Large intestine (tissue), 3 donors: ENCODE measurements at regions not wholly inside any gene's neighbourhood (a gene's known extent, or its start where the extent isn't known, plus 50 kb on each side); places are given as distances from the start of the nearest gene placed in this dataset.

ENCODE experiments used
- DNase-seq, 2 donors: peaks; one replicate each; pipeline versions ENCODE4 v3.0.0 to v3.0.0-alpha.2; 2013
- H3K27ac ChIP-seq: one replicate; pipeline ENCODE4 v1.5.1; 2013; ENCODE audit warnings: low read length
- H3K27me3 ChIP-seq: 2 replicates; pipeline ENCODE4 v1.6.1; 2013; ENCODE audit warnings: low read length; ENCODE audit not compliant: control insufficient read depth, insufficient read depth
- H3K36me3 ChIP-seq: 2 replicates; pipeline ENCODE4 v1.6.1; 2013; ENCODE audit warnings: low read length; ENCODE audit not compliant: control insufficient read depth, insufficient read depth
- H3K4me1 ChIP-seq: one replicate; pipeline ENCODE4 v1.6.1; 2013; ENCODE audit warnings: low read length; ENCODE audit not compliant: control insufficient read depth, insufficient read depth
- H3K4me3 ChIP-seq: one replicate; pipeline ENCODE4 v1.5.1; 2013; ENCODE audit warnings: low read length
- H3K9me3 ChIP-seq: one replicate; pipeline ENCODE4 v1.6.1; 2013; ENCODE audit warnings: mild to moderate bottlenecking, low read depth, low read length, moderate library complexity; ENCODE audit not compliant: control insufficient read depth
- WGBS: methylation state at CpG from one replicate; pipeline ENCODE4 v1.1.5; 2013; ENCODE audit warnings: low lambda C conversion rate; ENCODE audit not compliant: insufficient coverage; 5-methylcytosine and 5-hydroxymethylcytosine counted together

DNA sequence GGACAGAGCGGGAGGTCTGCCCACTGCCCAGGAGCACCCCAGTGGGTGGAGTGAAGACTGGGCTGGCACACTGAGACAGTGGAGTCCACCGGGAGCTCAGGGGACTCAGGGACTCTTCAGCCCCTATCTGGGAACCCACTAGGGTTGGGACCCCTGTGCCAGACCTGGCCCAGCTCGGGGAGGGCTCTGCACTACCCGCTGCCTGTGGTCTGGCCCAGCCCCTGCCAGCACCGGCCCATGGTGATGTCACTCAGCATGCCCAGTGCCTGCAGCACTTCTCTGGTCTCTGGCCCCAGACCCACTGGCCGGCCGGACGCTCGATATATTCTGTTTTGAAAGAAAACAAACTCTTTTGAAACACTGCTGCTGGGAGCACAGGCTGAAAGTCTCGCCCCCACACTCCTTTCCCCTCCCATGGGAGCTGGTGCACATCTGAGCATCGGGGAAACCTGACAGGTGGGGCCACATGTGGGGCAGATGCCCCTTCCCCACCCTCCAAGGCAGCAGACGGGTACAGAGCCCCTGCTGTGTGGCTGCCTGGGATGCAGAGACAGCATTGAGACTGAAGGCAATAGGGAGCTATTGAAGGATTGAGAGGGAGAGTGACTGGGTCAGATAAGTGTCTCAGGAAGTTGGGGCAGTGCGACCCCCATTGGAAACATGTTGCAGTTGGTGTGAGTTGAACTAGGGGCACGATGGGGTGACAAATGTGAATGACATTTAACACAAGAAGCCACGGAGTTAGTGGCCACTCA, 62.9 kb downstream of the MYEOV start:
- 80% methylated on average over 2 of the region's 15 CpGs for WGBS
- Histone ChIP-seq H3K27me3 (no peaks in the 10 kb centered on the region), H3K27ac (no peak overlapping the region), H3K4me1 (no peaks in the 10 kb centered on the region), H3K9me3 (no peaks in the 10 kb centered on the region), H3K4me3 (no peak overlapping the region), H3K36me3 (no peaks in the 10 kb centered on the region)
- no peak for DNase-seq

- H3K4me1 ChIP-seq, result no peaks in the 10 kb centered on the region
- no peaks in the 10 kb centered on the region for H3K36me3 ChIP-seq
- no peaks in the 10 kb centered on the region for H3K27me3 ChIP-seq
- no peak overlapping the region for H3K4me3 ChIP-seq
- no peak overlapping the region for H3K27ac ChIP-seq
- no CpG with 5 or more reads among the region's 18 CpGs for WGBS
- no peak for DNase-seq
- H3K9me3 ChIP-seq, result no peaks in the 10 kb centered on the region
Measured at GRCh38 chr11:69357458-69358397, 63.8 kb downstream of the MYEOV start.

DNA sequence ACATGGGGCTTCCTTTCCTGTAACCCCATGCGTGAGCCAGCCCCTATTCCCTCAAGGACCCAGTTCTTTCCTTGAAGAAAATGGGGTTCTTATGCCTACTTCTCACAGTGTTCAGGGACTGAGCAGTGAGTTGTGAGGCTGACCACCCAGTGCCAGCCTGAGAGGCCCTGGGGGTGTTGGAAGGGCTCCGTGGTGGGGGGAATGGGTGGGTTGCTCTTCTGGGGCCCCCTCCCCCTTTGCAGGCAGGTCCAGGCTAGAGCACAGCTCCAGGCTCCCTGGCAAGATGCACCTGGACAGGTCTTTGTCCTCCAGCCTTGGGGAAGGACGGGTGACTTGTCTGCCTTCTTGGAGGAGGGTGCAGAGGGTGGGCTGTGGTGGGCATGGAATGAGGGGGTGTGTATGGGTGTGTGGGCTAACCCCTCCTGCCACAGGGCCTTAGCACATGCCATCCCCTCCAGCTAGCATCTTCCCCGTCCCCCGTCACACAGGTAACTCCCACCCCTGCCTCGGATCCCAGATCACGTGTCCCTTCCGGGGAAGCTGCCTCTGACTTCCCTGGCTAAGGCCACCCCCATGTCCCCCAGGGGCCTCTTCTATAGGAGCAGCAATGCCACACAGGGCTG, 64.6 kb downstream of the MYEOV start:
- Histone ChIP-seq H3K4me1 (no peaks in the 10 kb centered on the region), H3K9me3 (no peaks in the 10 kb centered on the region), H3K4me3 (no peak overlapping the region), H3K27ac (no peak overlapping the region), H3K27me3 (no peaks in the 10 kb centered on the region), H3K36me3 (no peaks in the 10 kb centered on the region)
- no peak for DNase-seq
- no CpG with 5 or more reads among the region's 8 CpGs for WGBS

DNA sequence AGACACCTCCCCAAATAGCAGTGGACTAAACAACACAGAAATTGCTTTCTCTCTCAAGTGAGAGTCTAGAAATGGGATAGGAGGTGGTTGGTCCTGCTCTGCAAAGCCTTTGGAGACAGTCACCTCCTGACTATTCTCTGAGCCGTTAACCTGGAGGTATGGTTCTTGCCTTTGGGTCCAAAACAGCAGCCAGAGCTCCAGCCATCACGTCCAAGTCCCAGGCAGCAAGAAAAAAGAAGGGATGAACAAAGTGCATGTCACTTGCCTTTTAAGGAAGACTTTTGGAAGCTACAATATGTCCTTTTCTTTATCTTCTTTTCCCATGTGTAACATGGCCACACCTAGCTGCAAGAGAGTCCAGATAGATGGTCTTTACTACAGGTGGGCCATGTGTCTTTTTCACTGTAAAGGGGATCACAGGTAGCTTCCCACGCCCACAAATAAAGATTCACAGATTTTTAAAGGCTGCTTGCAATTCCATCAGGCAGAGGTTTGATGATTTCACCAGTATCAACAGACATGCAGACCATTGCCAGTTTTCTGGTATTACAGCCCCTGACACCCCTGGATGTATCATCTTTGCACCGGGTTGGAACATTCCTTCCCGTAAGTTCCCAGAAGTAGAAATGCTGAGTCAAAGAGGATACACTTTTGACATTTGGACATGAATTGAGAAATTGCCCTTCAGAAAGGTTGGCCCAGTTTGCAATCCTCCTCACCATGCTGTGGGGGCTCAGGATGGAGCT, 66.0 kb downstream of the MYEOV start:
- Histone ChIP-seq H3K27ac (no peak overlapping the region), H3K9me3 (no peaks in the 10 kb centered on the region), H3K36me3 (no peaks in the 10 kb centered on the region), H3K4me1 (no peaks in the 10 kb centered on the region), H3K27me3 (no peaks in the 10 kb centered on the region), H3K4me3 (no peak overlapping the region)
- DNase-seq, result no peak
- WGBS, result no CpG with 5 or more reads among the region's 5 CpGs

- Histone ChIP-seq H3K36me3 (no peaks in the 10 kb centered on the region), H3K27me3 (no peaks in the 10 kb centered on the region), H3K9me3 (no peaks in the 10 kb centered on the region), H3K27ac (no peak overlapping the region), H3K4me3 (no peak overlapping the region), H3K4me1 (no peaks in the 10 kb centered on the region)
- WGBS, result no CpG with 5 or more reads among the region's 3 CpGs
- DNase-seq, result no peak
Measured at GRCh38 chr11:69360606-69361005, 66.7 kb downstream of the MYEOV start.

DNA sequence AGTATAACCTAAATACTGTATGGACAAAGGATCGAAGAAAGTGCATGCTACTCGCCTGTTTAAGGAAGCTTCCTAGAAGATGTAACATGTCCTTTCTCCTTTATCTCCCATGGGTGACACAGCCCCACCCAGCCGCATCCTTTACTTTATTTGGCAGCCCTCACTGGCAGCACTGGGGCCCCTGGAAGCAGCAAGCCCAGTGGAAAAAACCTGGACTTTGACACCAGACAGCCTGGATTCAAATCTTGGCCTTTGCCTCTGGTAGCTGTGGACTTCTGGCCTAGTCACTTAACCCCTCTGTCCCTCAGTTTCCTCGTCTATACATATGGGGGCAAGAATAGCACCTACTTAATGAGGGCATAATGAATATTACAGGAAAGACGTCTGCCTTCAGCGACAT, 67.1 kb downstream of the MYEOV start:
- WGBS, result no CpG with 5 or more reads among the region's 6 CpGs

DNA sequence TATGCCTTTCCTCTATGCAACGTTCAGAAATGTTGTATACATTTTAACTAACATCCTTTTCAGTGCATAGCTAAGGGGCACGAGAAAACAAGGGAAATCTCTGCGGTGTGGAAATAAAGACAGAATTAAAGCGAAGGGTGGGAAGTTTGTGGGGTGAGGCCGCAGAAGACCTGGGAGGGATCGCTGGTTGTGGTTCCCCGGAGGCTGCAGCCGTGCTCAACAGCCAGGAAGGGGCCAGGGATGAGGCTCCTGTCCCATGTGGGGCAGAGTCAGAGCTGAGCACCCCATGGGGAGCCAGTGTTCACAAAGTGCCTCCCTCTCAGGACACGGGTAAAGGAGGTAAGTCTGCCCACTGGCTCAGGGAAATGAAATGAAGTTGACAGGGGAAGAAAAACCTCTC, 67.5 kb downstream of the MYEOV start:
- Histone ChIP-seq H3K27me3 (no peaks in the 10 kb centered on the region), H3K4me1 (no peaks in the 10 kb centered on the region), H3K9me3 (no peaks in the 10 kb centered on the region), H3K4me3 (no peak overlapping the region), H3K27ac (no peak overlapping the region), H3K36me3 (no peaks in the 10 kb centered on the region)
- WGBS, result 87% methylated on average over 3 of the region's 9 CpGs
- no peak for DNase-seq

More for the DNA sequence above, 67.1 kb downstream of the MYEOV start:
- no peak for DNase-seq
- Histone ChIP-seq H3K9me3 (no peaks in the 10 kb centered on the region), H3K4me3 (no peak overlapping the region), H3K36me3 (no peaks in the 10 kb centered on the region), H3K4me1 (no peaks in the 10 kb centered on the region), H3K27me3 (no peaks in the 10 kb centered on the region), H3K27ac (no peak overlapping the region)

DNA sequence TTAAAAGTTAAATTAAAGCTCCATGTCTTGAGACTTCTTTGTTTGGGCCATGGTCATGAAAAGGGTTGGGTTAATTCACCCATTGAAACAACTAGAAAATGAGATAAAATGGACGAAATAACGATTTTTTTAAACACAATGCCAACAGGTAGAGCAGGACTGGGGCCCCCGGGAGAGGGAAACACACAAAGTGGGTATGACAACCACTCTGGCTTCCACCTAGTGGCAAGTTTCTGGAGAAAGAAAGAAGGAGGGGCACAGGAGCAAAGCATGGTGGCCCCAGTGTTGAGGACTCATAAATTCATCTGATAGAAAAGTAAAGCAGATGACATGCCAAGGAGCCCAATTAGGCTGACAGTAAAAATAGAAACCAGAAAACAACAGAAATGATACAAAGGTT, 68.4 kb downstream of the MYEOV start:
- DNase-seq, result no peak
- Histone ChIP-seq H3K4me3 (no peak overlapping the region), H3K36me3 (no peaks in the 10 kb centered on the region), H3K9me3 (no peaks in the 10 kb centered on the region), H3K4me1 (no peaks in the 10 kb centered on the region), H3K27me3 (no peaks in the 10 kb centered on the region), H3K27ac (no peak overlapping the region)
- WGBS, result 90% methylated on average over 2 of the region's 3 CpGs

- peak in 1 of 2 donors; percentile 43 for DNase-seq
- no peak overlapping the region for H3K4me3 ChIP-seq
- H3K27ac ChIP-seq, result no peak overlapping the region
- peaks cover 7% of the 10 kb centered on the region for H3K9me3 ChIP-seq
- no peaks in the 10 kb centered on the region for H3K27me3 ChIP-seq
- H3K4me1 ChIP-seq, result no peaks in the 10 kb centered on the region
- WGBS, result 30% methylated on average over 2 of the region's 4 CpGs
- H3K36me3 ChIP-seq, result no peaks in the 10 kb centered on the region
Measured at GRCh38 chr11:69364921-69365320, 71.0 kb downstream of the MYEOV start.

- no peaks in the 10 kb centered on the region for H3K36me3 ChIP-seq
- DNase-seq, result no peak
Measured at GRCh38 chr11:69365558-69365957, 71.6 kb downstream of the MYEOV start.

More at GRCh38 chr11:69365558-69365957, 71.6 kb downstream of the MYEOV start:
- H3K4me1 ChIP-seq, result no peaks in the 10 kb centered on the region
- no peak overlapping the region for H3K4me3 ChIP-seq
- WGBS, result 70% methylated on average over 2 of the region's 4 CpGs
- no peak overlapping the region for H3K27ac ChIP-seq
- no peaks in the 10 kb centered on the region for H3K27me3 ChIP-seq
- H3K9me3 ChIP-seq, result peaks cover 7% of the 10 kb centered on the region
